GM23338 (cell line): ENCODE measurements at regions not wholly inside any gene's neighbourhood (a gene's known extent, or its start where the extent isn't known, plus 50 kb on each side); places are given as distances from the start of the nearest gene placed in this dataset.

ENCODE experiments used
- ATAC-seq: fragments of 200-7000 bp; cut with Tn5 transposase; 3 replicates; pipeline ENCODE4 v1.9.1; 2020
- DNase-seq: peaks from one replicate; pipeline ENCODE4 v3.0.0-alpha.2; 2015; ENCODE audit warnings: low spot score
- H2AFZ ChIP-seq: fragments of 200-600 bp; sonication (generic); 2 replicates; pipeline ENCODE4 v1.8.0; 2016; ENCODE audit warnings: antibody characterized with exemption, mild to moderate bottlenecking, moderate library complexity
- H3F3A ChIP-seq: fragments of 200-600 bp; sonication (generic); replicated peaks from 2 replicates; pipeline ENCODE4 v1.8.0; 2017; ENCODE audit warnings: antibody characterized with exemption, mixed run types, low read depth
- H3K27ac ChIP-seq: fragments of 200-600 bp; sonication (generic); 2 replicates; pipeline ENCODE4 v1.6.1; 2016; ENCODE audit warnings: low read depth
- H3K27me3 ChIP-seq: fragments of 200-600 bp; sonication (generic); 2 replicates; pipeline ENCODE4 v1.8.0; 2016; ENCODE audit warnings: mild to moderate bottlenecking, mixed run types, moderate library complexity; ENCODE audit not compliant: insufficient read depth
- H3K36me3 ChIP-seq: fragments of 200-600 bp; sonication (generic); 2 replicates; pipeline ENCODE4 v1.8.0; 2016; ENCODE audit warnings: mild to moderate bottlenecking; ENCODE audit not compliant: insufficient read depth
- H3K4me1 ChIP-seq: fragments of 200-600 bp; sonication (generic); 2 replicates; pipeline ENCODE4 v1.8.0; 2016; ENCODE audit warnings: mild to moderate bottlenecking, moderate library complexity; ENCODE audit not compliant: insufficient read depth
- H3K4me2 ChIP-seq: fragments of 200-600 bp; sonication (generic); 2 replicates; pipeline ENCODE4 v1.7.1; 2017; ENCODE audit warnings: mixed run types
- H3K4me3 ChIP-seq: fragments of 200-600 bp; sonication (generic); 2 replicates; pipeline ENCODE4 v1.6.1; 2016; ENCODE audit warnings: mixed run types
- H3K79me2 ChIP-seq: fragments of 200-600 bp; sonication (generic); replicated peaks from 2 replicates; pipeline ENCODE4 v1.8.0; 2017; ENCODE audit warnings: mild to moderate bottlenecking; ENCODE audit not compliant: insufficient read depth
- H3K9me2 ChIP-seq: fragments of 200-600 bp; sonication (generic); 2 replicates; pipeline ENCODE4 v1.8.0; 2017; ENCODE audit not compliant: insufficient read depth
- H4K20me1 ChIP-seq: fragments of 200-600 bp; sonication (generic); replicated peaks from 2 replicates; pipeline ENCODE4 v1.8.0; 2017; ENCODE audit warnings: mild to moderate bottlenecking; ENCODE audit not compliant: insufficient read depth
- H3K27ac Mint-ChIP-seq: 2 replicates; pipeline ENCODE4 v1.8.0; 2020; ENCODE audit warnings: inconsistent platforms, mild to moderate bottlenecking, moderate library complexity, mixed read lengths
- H3K27me3 Mint-ChIP-seq: 3 replicates; pipeline ENCODE4 v1.8.0; 2022; ENCODE audit warnings: low read depth, mild to moderate bottlenecking, moderate library complexity, mixed read lengths, inconsistent platforms; ENCODE audit not compliant: insufficient read depth, poor library complexity
- H3K36me3 Mint-ChIP-seq: 3 replicates; pipeline ENCODE4 v1.8.0; 2021; ENCODE audit warnings: low read depth, mild to moderate bottlenecking, inconsistent platforms, moderate library complexity, mixed read lengths
- H3K4me1 Mint-ChIP-seq: 3 replicates; pipeline ENCODE4 v1.8.0; 2020; ENCODE audit warnings: mild to moderate bottlenecking, inconsistent platforms, mixed read lengths
- H3K4me3 Mint-ChIP-seq: 3 replicates; pipeline ENCODE4 v1.8.0; 2021; ENCODE audit warnings: moderate library complexity, mild to moderate bottlenecking, inconsistent platforms, mixed read lengths
- H3K9me3 Mint-ChIP-seq: 3 replicates; pipeline ENCODE4 v1.8.0; 2020; ENCODE audit warnings: moderate library complexity, mild to moderate bottlenecking, inconsistent platforms, mixed read lengths
- POLR2AphosphoS5 ChIP-seq: IDR thresholded peaks from 2 replicates; pipeline ENCODE4 v1.6.1; 2016; ENCODE audit warnings: antibody characterized with exemption, low read depth
- STAT1 ChIP-seq: IDR thresholded peaks from one replicate; pipeline ENCODE4 v1.6.1; 2016; ENCODE audit warnings: antibody characterized with exemption; ENCODE audit not compliant: unreplicated experiment
- ZNF331 ChIP-seq: fragments of 250-450 bp; sonication (Bioruptor Pico); IDR thresholded peaks from 2 replicates; pipeline ENCODE4 v1.5.0; 2020; ENCODE audit warnings: low read depth, mild to moderate bottlenecking, moderate library complexity
- TF ChIP-seq, protein P1 (sequence below): IDR thresholded peaks from one replicate; pipeline ENCODE4 v1.6.1; 2018; ENCODE audit warnings: antibody characterized with exemption; ENCODE audit not compliant: unreplicated experiment
- TF ChIP-seq, protein P2 (sequence below): IDR thresholded peaks from 2 replicates; pipeline ENCODE4 v1.6.1; 2016; ENCODE audit warnings: antibody characterized with exemption
- TF ChIP-seq, protein P3 (sequence below), 2 experiments: fragments of 200-600 bp in 1 of 2; sonication (generic) in 1 of 2; conservative IDR thresholded peaks; 2 replicates each; pipeline versions ENCODE4 v1.5.1 to v1.6.1; 2016 to 2017; ENCODE audit warnings: antibody characterized with exemption in 2 of 2, low read depth in 2 of 2, mild to moderate bottlenecking in 2 of 2, moderate library complexity in 1 of 2
- TF ChIP-seq, protein P4 (sequence below): fragments of 250-450 bp; sonication (Bioruptor Pico); IDR thresholded peaks from 2 replicates; pipeline ENCODE4 v1.5.0; 2020; ENCODE audit warnings: mild to moderate bottlenecking, moderate library complexity

DNA sequence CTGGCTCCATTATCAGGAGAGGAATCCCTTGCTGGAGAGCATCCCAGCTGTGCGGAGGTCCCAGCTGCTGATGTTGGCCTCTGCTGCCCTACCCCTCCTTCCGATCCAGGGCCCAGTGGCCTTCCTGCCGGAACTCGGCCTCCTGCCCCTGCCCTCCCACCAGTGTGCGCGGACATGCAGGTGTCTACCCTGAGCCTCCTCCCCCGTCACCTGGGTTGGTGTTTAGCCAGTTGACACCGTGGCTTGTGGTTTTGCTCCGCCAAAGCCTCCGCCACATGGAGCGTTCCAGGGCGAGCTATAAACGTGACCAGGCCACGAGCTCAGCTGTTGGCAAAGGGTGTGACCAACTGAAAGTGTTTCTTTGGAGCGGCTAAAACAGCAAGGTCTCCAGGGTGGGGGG, 1104.3 kb downstream of the BCL11B start:
- Histone ChIP-seq H3K27ac (no peak overlapping the region), H3K27me3 (no peaks in the 10 kb centered on the region), H3K4me3 (no peak overlapping the region), H3K36me3 (no peaks in the 10 kb centered on the region), H3K4me2 (no peak overlapping the region), H3K9me2 (no peaks in the 10 kb centered on the region), H3K4me1 (peaks cover 10% of the 10 kb centered on the region; the same call in 1 of the 2 replicates), H3K79me2 (no peaks in the 10 kb centered on the region), H4K20me1 (no peaks in the 10 kb centered on the region), H2AFZ (no peak overlapping the region), H3F3A (no peaks in the 10 kb centered on the region)
- ATAC-seq (no peak), DNase-seq (no peak)
- H3K9me3 Mint-ChIP-seq = no peaks in the 10 kb centered on the region
- no peaks in the 10 kb centered on the region for H3K36me3 Mint-ChIP-seq
- peaks cover 5% of the 10 kb centered on the region for H3K27me3 Mint-ChIP-seq
- peaks cover 19% of the 10 kb centered on the region for H3K4me1 Mint-ChIP-seq
- TF ChIP-seq STAT1 (no peak), ZNF331 (no peak), POLR2AphosphoS5 (no peak)
- TF ChIP-seq, protein P1, sequence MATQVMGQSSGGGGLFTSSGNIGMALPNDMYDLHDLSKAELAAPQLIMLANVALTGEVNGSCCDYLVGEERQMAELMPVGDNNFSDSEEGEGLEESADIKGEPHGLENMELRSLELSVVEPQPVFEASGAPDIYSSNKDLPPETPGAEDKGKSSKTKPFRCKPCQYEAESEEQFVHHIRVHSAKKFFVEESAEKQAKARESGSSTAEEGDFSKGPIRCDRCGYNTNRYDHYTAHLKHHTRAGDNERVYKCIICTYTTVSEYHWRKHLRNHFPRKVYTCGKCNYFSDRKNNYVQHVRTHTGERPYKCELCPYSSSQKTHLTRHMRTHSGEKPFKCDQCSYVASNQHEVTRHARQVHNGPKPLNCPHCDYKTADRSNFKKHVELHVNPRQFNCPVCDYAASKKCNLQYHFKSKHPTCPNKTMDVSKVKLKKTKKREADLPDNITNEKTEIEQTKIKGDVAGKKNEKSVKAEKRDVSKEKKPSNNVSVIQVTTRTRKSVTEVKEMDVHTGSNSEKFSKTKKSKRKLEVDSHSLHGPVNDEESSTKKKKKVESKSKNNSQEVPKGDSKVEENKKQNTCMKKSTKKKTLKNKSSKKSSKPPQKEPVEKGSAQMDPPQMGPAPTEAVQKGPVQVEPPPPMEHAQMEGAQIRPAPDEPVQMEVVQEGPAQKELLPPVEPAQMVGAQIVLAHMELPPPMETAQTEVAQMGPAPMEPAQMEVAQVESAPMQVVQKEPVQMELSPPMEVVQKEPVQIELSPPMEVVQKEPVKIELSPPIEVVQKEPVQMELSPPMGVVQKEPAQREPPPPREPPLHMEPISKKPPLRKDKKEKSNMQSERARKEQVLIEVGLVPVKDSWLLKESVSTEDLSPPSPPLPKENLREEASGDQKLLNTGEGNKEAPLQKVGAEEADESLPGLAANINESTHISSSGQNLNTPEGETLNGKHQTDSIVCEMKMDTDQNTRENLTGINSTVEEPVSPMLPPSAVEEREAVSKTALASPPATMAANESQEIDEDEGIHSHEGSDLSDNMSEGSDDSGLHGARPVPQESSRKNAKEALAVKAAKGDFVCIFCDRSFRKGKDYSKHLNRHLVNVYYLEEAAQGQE = no peak
- TF ChIP-seq, protein P2, sequence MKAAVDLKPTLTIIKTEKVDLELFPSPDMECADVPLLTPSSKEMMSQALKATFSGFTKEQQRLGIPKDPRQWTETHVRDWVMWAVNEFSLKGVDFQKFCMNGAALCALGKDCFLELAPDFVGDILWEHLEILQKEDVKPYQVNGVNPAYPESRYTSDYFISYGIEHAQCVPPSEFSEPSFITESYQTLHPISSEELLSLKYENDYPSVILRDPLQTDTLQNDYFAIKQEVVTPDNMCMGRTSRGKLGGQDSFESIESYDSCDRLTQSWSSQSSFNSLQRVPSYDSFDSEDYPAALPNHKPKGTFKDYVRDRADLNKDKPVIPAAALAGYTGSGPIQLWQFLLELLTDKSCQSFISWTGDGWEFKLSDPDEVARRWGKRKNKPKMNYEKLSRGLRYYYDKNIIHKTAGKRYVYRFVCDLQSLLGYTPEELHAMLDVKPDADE = no peak
- TF ChIP-seq, protein P3, sequence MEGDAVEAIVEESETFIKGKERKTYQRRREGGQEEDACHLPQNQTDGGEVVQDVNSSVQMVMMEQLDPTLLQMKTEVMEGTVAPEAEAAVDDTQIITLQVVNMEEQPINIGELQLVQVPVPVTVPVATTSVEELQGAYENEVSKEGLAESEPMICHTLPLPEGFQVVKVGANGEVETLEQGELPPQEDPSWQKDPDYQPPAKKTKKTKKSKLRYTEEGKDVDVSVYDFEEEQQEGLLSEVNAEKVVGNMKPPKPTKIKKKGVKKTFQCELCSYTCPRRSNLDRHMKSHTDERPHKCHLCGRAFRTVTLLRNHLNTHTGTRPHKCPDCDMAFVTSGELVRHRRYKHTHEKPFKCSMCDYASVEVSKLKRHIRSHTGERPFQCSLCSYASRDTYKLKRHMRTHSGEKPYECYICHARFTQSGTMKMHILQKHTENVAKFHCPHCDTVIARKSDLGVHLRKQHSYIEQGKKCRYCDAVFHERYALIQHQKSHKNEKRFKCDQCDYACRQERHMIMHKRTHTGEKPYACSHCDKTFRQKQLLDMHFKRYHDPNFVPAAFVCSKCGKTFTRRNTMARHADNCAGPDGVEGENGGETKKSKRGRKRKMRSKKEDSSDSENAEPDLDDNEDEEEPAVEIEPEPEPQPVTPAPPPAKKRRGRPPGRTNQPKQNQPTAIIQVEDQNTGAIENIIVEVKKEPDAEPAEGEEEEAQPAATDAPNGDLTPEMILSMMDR (conservative IDR thresholded peaks at IDR 0.05; ENCODE audit: low read depth in 2 of 2) = no peak
- TF ChIP-seq, protein P4, sequence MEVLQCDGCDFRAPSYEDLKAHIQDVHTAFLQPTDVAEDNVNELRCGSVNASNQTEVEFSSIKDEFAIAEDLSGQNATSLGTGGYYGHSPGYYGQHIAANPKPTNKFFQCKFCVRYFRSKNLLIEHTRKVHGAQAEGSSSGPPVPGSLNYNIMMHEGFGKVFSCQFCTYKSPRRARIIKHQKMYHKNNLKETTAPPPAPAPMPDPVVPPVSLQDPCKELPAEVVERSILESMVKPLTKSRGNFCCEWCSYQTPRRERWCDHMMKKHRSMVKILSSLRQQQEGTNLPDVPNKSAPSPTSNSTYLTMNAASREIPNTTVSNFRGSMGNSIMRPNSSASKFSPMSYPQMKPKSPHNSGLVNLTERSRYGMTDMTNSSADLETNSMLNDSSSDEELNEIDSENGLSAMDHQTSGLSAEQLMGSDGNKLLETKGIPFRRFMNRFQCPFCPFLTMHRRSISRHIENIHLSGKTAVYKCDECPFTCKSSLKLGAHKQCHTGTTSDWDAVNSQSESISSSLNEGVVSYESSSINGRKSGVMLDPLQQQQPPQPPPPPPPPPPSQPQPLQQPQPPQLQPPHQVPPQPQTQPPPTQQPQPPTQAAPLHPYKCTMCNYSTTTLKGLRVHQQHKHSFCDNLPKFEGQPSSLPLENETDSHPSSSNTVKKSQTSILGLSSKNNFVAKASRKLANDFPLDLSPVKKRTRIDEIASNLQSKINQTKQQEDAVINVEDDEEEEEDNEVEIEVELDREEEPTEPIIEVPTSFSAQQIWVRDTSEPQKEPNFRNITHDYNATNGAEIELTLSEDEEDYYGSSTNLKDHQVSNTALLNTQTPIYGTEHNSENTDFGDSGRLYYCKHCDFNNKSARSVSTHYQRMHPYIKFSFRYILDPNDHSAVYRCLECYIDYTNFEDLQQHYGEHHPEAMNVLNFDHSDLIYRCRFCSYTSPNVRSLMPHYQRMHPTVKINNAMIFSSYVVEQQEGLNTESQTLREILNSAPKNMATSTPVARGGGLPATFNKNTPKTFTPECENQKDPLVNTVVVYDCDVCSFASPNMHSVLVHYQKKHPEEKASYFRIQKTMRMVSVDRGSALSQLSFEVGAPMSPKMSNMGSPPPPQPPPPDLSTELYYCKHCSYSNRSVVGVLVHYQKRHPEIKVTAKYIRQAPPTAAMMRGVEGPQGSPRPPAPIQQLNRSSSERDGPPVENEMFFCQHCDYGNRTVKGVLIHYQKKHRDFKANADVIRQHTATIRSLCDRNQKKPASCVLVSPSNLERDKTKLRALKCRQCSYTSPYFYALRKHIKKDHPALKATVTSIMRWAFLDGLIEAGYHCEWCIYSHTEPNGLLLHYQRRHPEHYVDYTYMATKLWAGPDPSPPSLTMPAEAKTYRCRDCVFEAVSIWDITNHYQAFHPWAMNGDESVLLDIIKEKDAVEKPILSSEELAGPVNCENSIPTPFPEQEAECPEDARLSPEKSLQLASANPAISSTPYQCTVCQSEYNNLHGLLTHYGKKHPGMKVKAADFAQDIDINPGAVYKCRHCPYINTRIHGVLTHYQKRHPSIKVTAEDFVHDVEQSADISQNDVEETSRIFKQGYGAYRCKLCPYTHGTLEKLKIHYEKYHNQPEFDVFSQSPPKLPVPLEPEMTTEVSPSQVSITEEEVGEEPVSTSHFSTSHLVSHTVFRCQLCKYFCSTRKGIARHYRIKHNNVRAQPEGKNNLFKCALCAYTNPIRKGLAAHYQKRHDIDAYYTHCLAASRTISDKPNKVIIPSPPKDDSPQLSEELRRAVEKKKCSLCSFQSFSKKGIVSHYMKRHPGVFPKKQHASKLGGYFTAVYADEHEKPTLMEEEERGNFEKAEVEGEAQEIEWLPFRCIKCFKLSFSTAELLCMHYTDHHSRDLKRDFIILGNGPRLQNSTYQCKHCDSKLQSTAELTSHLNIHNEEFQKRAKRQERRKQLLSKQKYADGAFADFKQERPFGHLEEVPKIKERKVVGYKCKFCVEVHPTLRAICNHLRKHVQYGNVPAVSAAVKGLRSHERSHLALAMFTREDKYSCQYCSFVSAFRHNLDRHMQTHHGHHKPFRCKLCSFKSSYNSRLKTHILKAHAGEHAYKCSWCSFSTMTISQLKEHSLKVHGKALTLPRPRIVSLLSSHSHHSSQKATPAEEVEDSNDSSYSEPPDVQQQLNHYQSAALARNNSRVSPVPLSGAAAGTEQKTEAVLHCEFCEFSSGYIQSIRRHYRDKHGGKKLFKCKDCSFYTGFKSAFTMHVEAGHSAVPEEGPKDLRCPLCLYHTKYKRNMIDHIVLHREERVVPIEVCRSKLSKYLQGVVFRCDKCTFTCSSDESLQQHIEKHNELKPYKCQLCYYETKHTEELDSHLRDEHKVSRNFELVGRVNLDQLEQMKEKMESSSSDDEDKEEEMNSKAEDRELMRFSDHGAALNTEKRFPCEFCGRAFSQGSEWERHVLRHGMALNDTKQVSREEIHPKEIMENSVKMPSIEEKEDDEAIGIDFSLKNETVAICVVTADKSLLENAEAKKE (CRISPR knock-in tag) = no peak
- H3K4me3 Mint-ChIP-seq = no peak overlapping the region
- no peak overlapping the region for H3K27ac Mint-ChIP-seq
